Progenitor cell of endocrine pancreas (in vitro differentiated cells): ENCODE measurements at regions not wholly inside any gene's neighbourhood (a gene's known extent, or its start where the extent isn't known, plus 50 kb on each side); places are given as distances from the start of the nearest gene placed in this dataset.

Source experiments
- DNase-seq: peaks from one replicate; pipeline ENCODE4 v3.0.0; 2021; ENCODE audit warnings: low spot score; ENCODE audit not compliant: unreplicated experiment
- H3K27ac Mint-ChIP-seq: 2 replicates; pipeline ENCODE4 v1.8.0; 2021; ENCODE audit warnings: mild to moderate bottlenecking, moderate library complexity, mixed read lengths
- H3K27me3 Mint-ChIP-seq: 2 replicates; pipeline ENCODE4 v1.8.0; 2021; ENCODE audit warnings: mixed read lengths
- H3K36me3 Mint-ChIP-seq: 2 replicates; pipeline ENCODE4 v1.8.0; 2022; ENCODE audit warnings: mixed read lengths; ENCODE audit not compliant: insufficient read depth
- H3K4me1 Mint-ChIP-seq: 2 replicates; pipeline ENCODE4 v1.8.0; 2021; ENCODE audit warnings: low read depth, mixed read lengths
- H3K4me3 Mint-ChIP-seq: 2 replicates; pipeline ENCODE4 v1.8.0; 2021; ENCODE audit warnings: low read depth, mild to moderate bottlenecking, moderate library complexity, mixed read lengths
- H3K9me3 Mint-ChIP-seq: 2 replicates; pipeline ENCODE4 v1.8.0; 2021; ENCODE audit warnings: low read depth, mixed read lengths
- TF ChIP-seq, protein P1 (sequence below): fragments of 200-600 bp; sonication (generic); IDR thresholded peaks from one replicate; pipeline ENCODE4 v1.5.0; 2021; ENCODE audit warnings: antibody characterized with exemption, mild to moderate bottlenecking; ENCODE audit not compliant: unreplicated experiment

- DNase-seq: no peak
- Mint-ChIP-seq H3K4me1 (peaks cover 34% of the 10 kb centered on the region), H3K27ac (no peak overlapping the region), H3K36me3 (no peaks in the 10 kb centered on the region), H3K4me3 (no peak overlapping the region), H3K9me3 (no peaks in the 10 kb centered on the region), H3K27me3 (peaks cover 2% of the 10 kb centered on the region)
- TF ChIP-seq, protein P1, sequence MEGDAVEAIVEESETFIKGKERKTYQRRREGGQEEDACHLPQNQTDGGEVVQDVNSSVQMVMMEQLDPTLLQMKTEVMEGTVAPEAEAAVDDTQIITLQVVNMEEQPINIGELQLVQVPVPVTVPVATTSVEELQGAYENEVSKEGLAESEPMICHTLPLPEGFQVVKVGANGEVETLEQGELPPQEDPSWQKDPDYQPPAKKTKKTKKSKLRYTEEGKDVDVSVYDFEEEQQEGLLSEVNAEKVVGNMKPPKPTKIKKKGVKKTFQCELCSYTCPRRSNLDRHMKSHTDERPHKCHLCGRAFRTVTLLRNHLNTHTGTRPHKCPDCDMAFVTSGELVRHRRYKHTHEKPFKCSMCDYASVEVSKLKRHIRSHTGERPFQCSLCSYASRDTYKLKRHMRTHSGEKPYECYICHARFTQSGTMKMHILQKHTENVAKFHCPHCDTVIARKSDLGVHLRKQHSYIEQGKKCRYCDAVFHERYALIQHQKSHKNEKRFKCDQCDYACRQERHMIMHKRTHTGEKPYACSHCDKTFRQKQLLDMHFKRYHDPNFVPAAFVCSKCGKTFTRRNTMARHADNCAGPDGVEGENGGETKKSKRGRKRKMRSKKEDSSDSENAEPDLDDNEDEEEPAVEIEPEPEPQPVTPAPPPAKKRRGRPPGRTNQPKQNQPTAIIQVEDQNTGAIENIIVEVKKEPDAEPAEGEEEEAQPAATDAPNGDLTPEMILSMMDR: no peak
Observed at GRCh38 chr15:38075466-38075865, 141.0 kb downstream of the TMCO5A start.

DNA sequence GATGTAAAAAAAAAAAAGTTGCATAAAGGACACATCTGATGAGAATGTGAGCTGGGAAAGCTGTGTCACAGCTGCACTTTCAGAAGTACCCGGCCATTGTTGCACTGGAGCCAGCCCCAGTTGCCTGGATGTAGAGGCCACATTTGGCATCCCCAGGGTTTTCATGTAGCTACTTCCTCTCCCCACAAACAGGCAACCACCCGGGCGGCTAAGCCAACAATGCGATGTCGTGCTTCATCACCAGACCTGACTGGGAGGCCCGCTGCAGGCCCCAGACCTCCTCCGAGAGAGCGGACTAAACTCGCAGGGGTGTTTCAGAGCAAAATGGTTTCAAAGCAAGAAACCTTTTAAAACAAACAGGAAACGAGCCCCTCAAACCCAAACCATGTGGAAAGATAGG, 142.3 kb downstream of the TMCO5A start:
- TF ChIP-seq, protein P1: no peak
- no peak overlapping the region for H3K27ac Mint-ChIP-seq
- DNase-seq: no peak
- H3K36me3 Mint-ChIP-seq: no peaks in the 10 kb centered on the region
- peaks cover 2% of the 10 kb centered on the region for H3K27me3 Mint-ChIP-seq
- H3K9me3 Mint-ChIP-seq: no peaks in the 10 kb centered on the region
- H3K4me1 Mint-ChIP-seq: peaks cover 21% of the 10 kb centered on the region
- H3K4me3 Mint-ChIP-seq: no peak overlapping the region

DNA sequence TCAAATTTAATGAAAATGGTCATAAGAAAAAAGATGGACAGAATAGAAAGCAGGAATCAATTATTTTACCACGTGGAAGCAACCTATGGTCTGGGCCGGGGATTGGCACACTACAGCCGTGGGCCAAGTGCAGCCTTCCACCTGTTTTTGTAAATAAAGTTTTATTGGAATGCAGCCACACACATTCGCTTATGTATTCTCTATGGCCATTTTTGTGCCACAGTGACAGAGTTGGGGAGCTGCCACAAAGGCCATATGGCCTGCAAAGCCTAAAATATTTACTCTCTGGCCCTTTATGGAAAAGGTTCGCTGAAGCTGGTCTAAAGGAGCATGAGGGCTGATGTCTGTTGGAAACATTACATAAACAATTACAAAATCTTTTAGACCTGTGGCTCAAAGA, 144.8 kb downstream of the TMCO5A start:
- no peaks in the 10 kb centered on the region for H3K36me3 Mint-ChIP-seq
- TF ChIP-seq, protein P1: no peak

GRCh38 chr15:38080651-38081275, 146.3 kb downstream of the TMCO5A start:
- DNase-seq: no peak
- H3K9me3 Mint-ChIP-seq: no peaks in the 10 kb centered on the region
- TF ChIP-seq, protein P1: no peak
- H3K4me3 Mint-ChIP-seq: no peak overlapping the region
- H3K36me3 Mint-ChIP-seq: no peaks in the 10 kb centered on the region
- no peak overlapping the region for H3K27ac Mint-ChIP-seq
- peaks cover 6% of the 10 kb centered on the region for H3K4me1 Mint-ChIP-seq
- peaks cover 2% of the 10 kb centered on the region for H3K27me3 Mint-ChIP-seq

More for the DNA sequence above, 144.8 kb downstream of the TMCO5A start:
- H3K4me1 Mint-ChIP-seq: peaks cover 3% of the 10 kb centered on the region
- no peak for DNase-seq
- no peak overlapping the region for H3K4me3 Mint-ChIP-seq
- no peak overlapping the region for H3K27ac Mint-ChIP-seq
- no peaks in the 10 kb centered on the region for H3K9me3 Mint-ChIP-seq
- H3K27me3 Mint-ChIP-seq: peaks cover 2% of the 10 kb centered on the region

GRCh38 chr15:38084289-38084688, 149.8 kb downstream of the TMCO5A start:
- no peak overlapping the region for H3K27ac Mint-ChIP-seq
- peaks cover 17% of the 10 kb centered on the region for H3K4me1 Mint-ChIP-seq
- TF ChIP-seq, protein P1: no peak
- no peak for DNase-seq
- H3K9me3 Mint-ChIP-seq: no peaks in the 10 kb centered on the region
- no peak overlapping the region for H3K4me3 Mint-ChIP-seq
- H3K36me3 Mint-ChIP-seq: no peaks in the 10 kb centered on the region
- peaks cover 4% of the 10 kb centered on the region for H3K27me3 Mint-ChIP-seq
